ENCODE measurements at regions not wholly inside any gene's neighbourhood (a gene's known extent, or its start where the extent isn't known, plus 50 kb on each side); places are given as distances from the start of the nearest gene placed in this dataset.

DNA sequence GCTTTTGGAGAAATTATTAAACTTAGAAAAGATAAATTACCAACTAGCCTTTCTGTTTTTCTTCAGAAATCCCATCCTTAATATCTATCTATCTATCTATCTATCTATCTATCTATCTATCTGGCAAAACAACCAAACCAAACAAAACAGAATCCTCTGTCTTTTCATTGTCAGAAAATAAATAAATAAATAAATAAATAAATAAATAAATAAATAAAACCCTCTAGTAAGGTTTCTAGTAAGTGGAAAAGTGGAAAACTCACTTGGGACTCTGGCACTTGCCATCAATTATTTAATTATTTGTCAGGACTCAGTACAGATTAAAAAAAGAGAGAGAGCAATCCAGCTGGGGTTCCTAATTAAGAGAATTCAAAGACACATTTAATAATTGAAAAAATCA is 556.2 kb upstream of the CHORDC1 start:
- intact Hi-C loops (cut with micrococcal nuclease) (no loop called here), dilution Hi-C loops (cut with MboI; ENCODE audit: extremely low pct_ligation_motif_present, low sequenced_read_pairs) (no loop called here)
- FAIRE-seq = no peak
- H3K27me3 ChIP-seq (ENCODE audit: control insufficient read depth in 2 of 2, insufficient read depth in 2 of 2, low read length in 2 of 2) = no peaks in the 10 kb centered on the region
- no peak for TF ChIP-seq JUN (IDR thresholded peaks at IDR 0.05; ENCODE audit: borderline replicate concordance, insufficient read depth, insufficient read length, low read depth)
- H3K4me3 ChIP-seq (replicated peaks in 1 of 3; ENCODE audit: insufficient read depth in 1 of 3, low read depth in 1 of 3, low read length in 3 of 3) = no peak overlapping the region
- BruUV-seq (replicated peaks) = no TSS peak
- no peaks in the 10 kb centered on the region for H3K9me1 ChIP-seq (replicated peaks; ENCODE audit: control insufficient read depth, extremely low read depth, insufficient read depth, low read length)
- H3K4me1 ChIP-seq (ENCODE audit: control insufficient read depth, extremely low read depth, insufficient read depth, low read length) = no peaks in the 10 kb centered on the region
- no peaks in the 10 kb centered on the region for H4K20me1 ChIP-seq (replicated peaks; ENCODE audit: control insufficient read depth, extremely low read depth, insufficient read depth, low read length)
- H3K36me3 ChIP-seq (ENCODE audit: control insufficient read depth in 2 of 2, extremely low read depth in 1 of 2, insufficient read depth in 2 of 2, low read length in 2 of 2) = no peaks in the 10 kb centered on the region
- POLR2A ChIA-PET = no interaction called here
- H3K4me2 ChIP-seq (ENCODE audit: insufficient read depth, low read length) = no peak overlapping the region
- no peak for DNase-seq (ENCODE audit: low read depth, low spot score)
- H2AFZ ChIP-seq (ENCODE audit: low read depth, low read length) = no peak overlapping the region
- CTCF ChIA-PET = no interaction called here
- H3K79me2 ChIP-seq (ENCODE audit: control insufficient read depth, insufficient read depth, low read length) = no peaks in the 10 kb centered on the region
- no peak overlapping the region for H3K9ac ChIP-seq (replicated peaks; ENCODE audit: extremely low read depth, insufficient read depth, low read length)
- H3K9me3 ChIP-seq (replicated peaks; ENCODE audit: control insufficient read depth, insufficient read depth, low read length) = peaks cover 2% of the 10 kb centered on the region
- H3K27ac ChIP-seq (ENCODE audit: insufficient read depth, low read depth, low read length) = no peak overlapping the region

DNA sequence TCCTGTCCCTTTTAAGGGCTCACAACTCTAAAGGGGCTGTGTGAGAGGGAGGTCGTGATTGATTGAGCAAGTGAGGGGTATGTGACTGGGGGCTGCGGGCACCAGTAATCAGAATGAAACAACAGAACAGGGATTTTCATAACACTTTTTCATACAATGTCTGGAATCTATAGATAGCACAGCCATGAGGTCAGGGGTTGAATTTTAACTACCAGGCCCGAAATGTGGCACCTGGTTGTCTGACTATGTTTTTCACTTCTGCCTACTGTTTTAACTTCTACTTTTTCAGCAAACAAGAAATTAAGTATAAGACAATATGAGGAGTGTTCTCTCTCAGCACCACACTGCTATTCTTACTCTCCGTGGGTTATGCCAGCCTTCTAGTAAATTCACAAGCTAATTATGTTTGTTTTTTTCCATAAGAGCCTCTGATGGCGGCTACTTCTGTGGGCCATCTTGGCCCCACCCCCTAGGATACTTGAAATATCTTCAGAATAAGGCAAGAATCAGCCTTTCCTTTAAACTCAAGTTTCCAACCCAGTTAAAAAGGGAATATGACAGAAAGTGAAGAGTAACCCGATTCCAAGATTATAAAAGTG is 552.8 kb upstream of the CHORDC1 start:
- H3K79me2 ChIP-seq (ENCODE audit: control insufficient read depth, insufficient read depth, low read length) = no peaks in the 10 kb centered on the region
- no peak for FAIRE-seq
- dilution Hi-C loops (cut with MboI; ENCODE audit: extremely low pct_ligation_motif_present, low sequenced_read_pairs) = no loop called here

More for the DNA sequence above, 552.8 kb upstream of the CHORDC1 start:
- POLR2A ChIA-PET = no interaction called here
- Histone ChIP-seq H3K9me1 (replicated peaks; ENCODE audit: control insufficient read depth, extremely low read depth, insufficient read depth, low read length) (no peaks in the 10 kb centered on the region), H3K9ac (replicated peaks; ENCODE audit: extremely low read depth, insufficient read depth, low read length) (no peak overlapping the region), H3K27ac (ENCODE audit: insufficient read depth, low read depth, low read length) (no peak overlapping the region), H3K9me3 (replicated peaks; ENCODE audit: control insufficient read depth, insufficient read depth, low read length) (peaks cover 2% of the 10 kb centered on the region), H3K36me3 (ENCODE audit: control insufficient read depth in 2 of 2, extremely low read depth in 1 of 2, insufficient read depth in 2 of 2, low read length in 2 of 2) (no peaks in the 10 kb centered on the region), H3K4me3 (replicated peaks in 1 of 3; ENCODE audit: insufficient read depth in 1 of 3, low read depth in 1 of 3, low read length in 3 of 3) (no peak overlapping the region), H3K4me1 (ENCODE audit: control insufficient read depth, extremely low read depth, insufficient read depth, low read length) (no peaks in the 10 kb centered on the region), H2AFZ (ENCODE audit: low read depth, low read length) (no peak overlapping the region), H3K27me3 (ENCODE audit: control insufficient read depth in 2 of 2, insufficient read depth in 2 of 2, low read length in 2 of 2) (no peaks in the 10 kb centered on the region), H3K4me2 (ENCODE audit: insufficient read depth, low read length) (no peak overlapping the region), H4K20me1 (replicated peaks; ENCODE audit: control insufficient read depth, extremely low read depth, insufficient read depth, low read length) (no peaks in the 10 kb centered on the region)
- DNase-seq (ENCODE audit: low read depth, low spot score) = no peak
- no TSS peak for BruUV-seq (replicated peaks)
- TF ChIP-seq GATA2 (IDR thresholded peaks at IDR 0.05; ENCODE audit: insufficient read depth, insufficient read length, low read depth, low read length) (no peak), POLR2AphosphoS5 (IDR thresholded peaks at IDR 0.05; ENCODE audit: insufficient read depth, low read depth, low read length) (no peak), POLR2A (IDR thresholded peaks at IDR 0.05; ENCODE audit: low read depth, low read length) (no peak), JUN (IDR thresholded peaks at IDR 0.05; ENCODE audit: borderline replicate concordance, insufficient read depth, insufficient read length, low read depth) (no peak), MYC (IDR thresholded peaks at IDR 0.05; ENCODE audit: low read depth, low read length) (no peak), FOS (IDR thresholded peaks at IDR 0.05; ENCODE audit: borderline replicate concordance, insufficient read depth, low read length) (no peak), EZH2 (IDR thresholded peaks at IDR 0.05; ENCODE audit: borderline replicate concordance, low read depth, low read length, severe bottlenecking) (no peak)
- TF ChIP-seq, protein P1, sequence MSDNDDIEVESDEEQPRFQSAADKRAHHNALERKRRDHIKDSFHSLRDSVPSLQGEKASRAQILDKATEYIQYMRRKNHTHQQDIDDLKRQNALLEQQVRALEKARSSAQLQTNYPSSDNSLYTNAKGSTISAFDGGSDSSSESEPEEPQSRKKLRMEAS (IDR thresholded peaks at IDR 0.05; ENCODE audit: insufficient read depth, insufficient read length) = no peak
- TF ChIP-seq, protein P2, sequence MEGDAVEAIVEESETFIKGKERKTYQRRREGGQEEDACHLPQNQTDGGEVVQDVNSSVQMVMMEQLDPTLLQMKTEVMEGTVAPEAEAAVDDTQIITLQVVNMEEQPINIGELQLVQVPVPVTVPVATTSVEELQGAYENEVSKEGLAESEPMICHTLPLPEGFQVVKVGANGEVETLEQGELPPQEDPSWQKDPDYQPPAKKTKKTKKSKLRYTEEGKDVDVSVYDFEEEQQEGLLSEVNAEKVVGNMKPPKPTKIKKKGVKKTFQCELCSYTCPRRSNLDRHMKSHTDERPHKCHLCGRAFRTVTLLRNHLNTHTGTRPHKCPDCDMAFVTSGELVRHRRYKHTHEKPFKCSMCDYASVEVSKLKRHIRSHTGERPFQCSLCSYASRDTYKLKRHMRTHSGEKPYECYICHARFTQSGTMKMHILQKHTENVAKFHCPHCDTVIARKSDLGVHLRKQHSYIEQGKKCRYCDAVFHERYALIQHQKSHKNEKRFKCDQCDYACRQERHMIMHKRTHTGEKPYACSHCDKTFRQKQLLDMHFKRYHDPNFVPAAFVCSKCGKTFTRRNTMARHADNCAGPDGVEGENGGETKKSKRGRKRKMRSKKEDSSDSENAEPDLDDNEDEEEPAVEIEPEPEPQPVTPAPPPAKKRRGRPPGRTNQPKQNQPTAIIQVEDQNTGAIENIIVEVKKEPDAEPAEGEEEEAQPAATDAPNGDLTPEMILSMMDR (IDR thresholded peaks at IDR 0.05; ENCODE audit: extremely low read depth in 1 of 2, insufficient read depth in 1 of 2, low read depth in 1 of 2, low read length in 2 of 2) = no peak
- intact Hi-C loops (cut with micrococcal nuclease) = no loop called here
- CTCF ChIA-PET = interaction anchor here (1.5 kb wide), 1 partner anchor 10 kb away, joined by 3 read pairs; no protein-coding TSS in a partner anchor

Measured in endothelial cell of umbilical vein (primary cell).